Esophagus muscularis mucosa (tissue), 4 donors: ENCODE measurements at regions not wholly inside any gene's neighbourhood (a gene's known extent, or its start where the extent isn't known, plus 50 kb on each side); places are given as distances from the start of the nearest gene placed in this dataset.

ENCODE experiments used
- DNase-seq: peaks from one replicate; pipeline ENCODE4 v3.0.0-alpha.2; 2017; ENCODE audit errors: extremely low spot score
- H3K27ac ChIP-seq, 4 donors: fragments of 200-600 bp; sonication (generic); replicated peaks in 1 of 4; 1 replicate in 3 of 4; 2 replicates in 1 of 4; pipeline ENCODE4 v1.5.1; 2016 to 2019; ENCODE audit warnings: mild to moderate bottlenecking in 1 of 4
- H3K27me3 ChIP-seq, 4 donors: fragments of 200-600 bp; sonication (generic); one replicate each; pipeline versions ENCODE4 v1.5.1 to v1.6.0; 2016 to 2019
- H3K36me3 ChIP-seq, 4 donors: fragments of 200-600 bp; sonication (generic); one replicate each; pipeline ENCODE4 v1.5.1; 2016 to 2019
- H3K4me1 ChIP-seq, 4 donors: fragments of 200-600 bp; sonication (generic); one replicate each; pipeline ENCODE4 v1.5.1; 2016 to 2019
- H3K4me3 ChIP-seq, 4 donors: fragments of 200-600 bp; sonication (generic); 1 replicate in 2 of 4; 2 replicates in 2 of 4; pipeline ENCODE4 v1.5.1; 2016 to 2019; ENCODE audit warnings: mild to moderate bottlenecking in 4 of 4, moderate library complexity in 1 of 4
- H3K9me3 ChIP-seq, 4 donors: fragments of 200-600 bp; sonication (generic); 1 replicate in 3 of 4; 2 replicates in 1 of 4; pipeline ENCODE4 v1.5.1; 2016 to 2019
- CTCF ChIP-seq, 3 experiments: fragments of 200-600 bp in 2 of 3; fragments of 450-650 bp in 1 of 3; sonication (generic) in 2 of 3; IDR thresholded peaks; one replicate each; pipeline ENCODE4 v1.5.1; 2017 to 2019; ENCODE audit warnings: antibody characterized with exemption in 3 of 3, mild to moderate bottlenecking in 2 of 3, moderate library complexity in 1 of 3
- EP300 ChIP-seq: sonication (generic); formaldehyde crosslinking; IDR thresholded peaks from one replicate; pipeline ENCODE4 v1.6.1; 2017; ENCODE audit warnings: antibody characterized with exemption
- POLR2A ChIP-seq: fragments of 450-650 bp; IDR thresholded peaks from one replicate; pipeline ENCODE4 v1.6.1; 2017; ENCODE audit warnings: antibody characterized with exemption, moderate library complexity, mild to moderate bottlenecking, low read depth
- POLR2AphosphoS5 ChIP-seq, 2 donors: sonication (generic); formaldehyde crosslinking; IDR thresholded peaks; one replicate each; pipeline ENCODE4 v1.6.1; 2017; ENCODE audit warnings: antibody characterized with exemption in 2 of 2
- WGBS: methylation state at CpG from one replicate; pipeline ENCODE4 v1.1.5; 2018; 5-methylcytosine and 5-hydroxymethylcytosine counted together
- intact Hi-C: fragments of 100-400 bp; cut with DNase I; formaldehyde crosslinking; loops from one replicate; pipeline ENCODE4 v1.15.1; 2023

- 94% methylated on average over 2 of the region's 2 CpGs for WGBS
- no peak for DNase-seq
- no peak for TF ChIP-seq EP300
- TF ChIP-seq POLR2A: no peak
- no peak for TF ChIP-seq POLR2AphosphoS5 (IDR thresholded peaks at IDR 0.05)
- Histone ChIP-seq H3K27ac (no peak overlapping the region), H3K9me3 (no peaks in the 10 kb centered on the region), H3K36me3 (no peaks in the 10 kb centered on the region), H3K27me3 (no peaks in the 10 kb centered on the region), H3K4me1 (no peaks in the 10 kb centered on the region), H3K4me3 (no peak overlapping the region)
- intact Hi-C loops: no loop called here
Measured at GRCh38 chr2:52939250-52939649, 828.4 kb upstream of the CHAC2 start.

GRCh38 chr2:52936029-52936428 lies 831.6 kb upstream of the CHAC2 start:
- intact Hi-C loops: no loop called here

GRCh38 chr2:52934920-52935640 lies 832.5 kb upstream of the CHAC2 start:
- Histone ChIP-seq H3K4me3 (no peak overlapping the region), H3K27ac (no peak overlapping the region), H3K9me3 (no peaks in the 10 kb centered on the region), H3K36me3 (no peaks in the 10 kb centered on the region), H3K27me3 (no peaks in the 10 kb centered on the region), H3K4me1 (no peaks in the 10 kb centered on the region)
- no peak for DNase-seq
- WGBS: 55% methylated on average over 3 of the region's 3 CpGs
- TF ChIP-seq POLR2A (no peak), POLR2AphosphoS5 (IDR thresholded peaks at IDR 0.05) (no peak), CTCF (IDR thresholded peaks at IDR 0.05) (no peak), EP300 (no peak)
- intact Hi-C loops: no loop called here

More at GRCh38 chr2:52936029-52936428, 831.6 kb upstream of the CHAC2 start:
- no peaks in the 10 kb centered on the region for H3K9me3 ChIP-seq
- no peak overlapping the region for H3K4me3 ChIP-seq
- no peaks in the 10 kb centered on the region for H3K27me3 ChIP-seq
- H3K4me1 ChIP-seq: no peaks in the 10 kb centered on the region
- DNase-seq: no peak
- no peaks in the 10 kb centered on the region for H3K36me3 ChIP-seq
- 84% methylated on average over 4 of the region's 4 CpGs for WGBS
- TF ChIP-seq POLR2A: no peak
- TF ChIP-seq POLR2AphosphoS5 (IDR thresholded peaks at IDR 0.05): no peak
- no peak for TF ChIP-seq CTCF (IDR thresholded peaks at IDR 0.05)
- TF ChIP-seq EP300: no peak
- H3K27ac ChIP-seq: no peak overlapping the region

GRCh38 chr2:52934323-52934898 lies 833.2 kb upstream of the CHAC2 start:
- WGBS: 52% methylated on average over 3 of the region's 3 CpGs
- no peaks in the 10 kb centered on the region for H3K9me3 ChIP-seq
- H3K27ac ChIP-seq: no peak overlapping the region
- no peaks in the 10 kb centered on the region for H3K27me3 ChIP-seq
- TF ChIP-seq POLR2A (no peak), CTCF (IDR thresholded peaks at IDR 0.05) (no peak), EP300 (no peak), POLR2AphosphoS5 (IDR thresholded peaks at IDR 0.05) (no peak)
- DNase-seq: no peak
- no peak overlapping the region for H3K4me3 ChIP-seq
- H3K36me3 ChIP-seq: no peaks in the 10 kb centered on the region
- no peaks in the 10 kb centered on the region for H3K4me1 ChIP-seq
- intact Hi-C loops: no loop called here

- TF ChIP-seq POLR2A (no peak), CTCF (IDR thresholded peaks at IDR 0.05) (no peak), POLR2AphosphoS5 (IDR thresholded peaks at IDR 0.05) (no peak), EP300 (no peak)
- no peaks in the 10 kb centered on the region for H3K27me3 ChIP-seq
- H3K36me3 ChIP-seq: no peaks in the 10 kb centered on the region
- H3K4me3 ChIP-seq: no peak overlapping the region
- DNase-seq: no peak
- H3K4me1 ChIP-seq: no peaks in the 10 kb centered on the region
- intact Hi-C loops: no loop called here
- WGBS: 35% methylated on average over 2 of the region's 2 CpGs
- H3K9me3 ChIP-seq: no peaks in the 10 kb centered on the region
- no peak overlapping the region for H3K27ac ChIP-seq
Measured at GRCh38 chr2:52933878-52934277, 833.7 kb upstream of the CHAC2 start.
